ENCODE measurements at regions not wholly inside any gene's neighbourhood (a gene's known extent, or its start where the extent isn't known, plus 50 kb on each side); places are given as distances from the start of the nearest gene placed in this dataset.

DNA sequence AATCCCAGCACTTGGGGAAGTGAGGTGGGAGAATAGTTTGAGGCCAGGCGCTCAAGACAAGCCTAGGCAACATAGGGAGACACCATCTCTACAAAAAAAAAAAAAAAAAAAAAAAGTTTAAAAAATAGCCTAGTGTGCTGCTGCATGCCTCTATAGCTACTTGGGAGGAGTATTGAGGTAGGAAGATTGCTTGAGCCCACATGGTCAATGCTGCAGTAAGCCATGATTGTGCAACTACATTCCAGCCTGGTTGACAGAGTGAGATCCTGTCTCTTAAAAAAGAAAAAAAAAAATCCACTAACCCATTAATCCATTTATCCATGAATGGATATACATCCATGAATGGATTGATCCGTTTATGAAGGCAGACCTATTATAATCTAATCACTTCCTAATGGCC lies 1064.6 kb upstream of the EYS start:
- FAIRE-seq (no peak), ATAC-seq (no peak), DNase-seq (ENCODE audit: extremely low read depth in 1 of 4, low spot score in 3 of 4) (no peak)
- no TSS peak for BruUV-seq (replicated peaks)
- no peaks in the 10 kb centered on the region for H3K27me3 ChIP-seq (ENCODE audit: control insufficient read depth in 2 of 2, insufficient read depth in 2 of 2, low read length in 2 of 2)
- no peak overlapping the region for H3K4me2 ChIP-seq (ENCODE audit: insufficient read depth, low read length)
- H3K9me3 ChIP-seq (replicated peaks; ENCODE audit: control insufficient read depth, insufficient read depth, low read depth, low read length) = no peaks in the 10 kb centered on the region; the same call in 1 of the 2 replicates
- H3K4me1 ChIP-seq (replicated peaks in 1 of 2; ENCODE audit: control insufficient read depth in 2 of 2, insufficient read depth in 2 of 2, low read length in 2 of 2) = no peaks in the 10 kb centered on the region
- ChIA-PET POLR2A (no interaction called here), CTCF (ENCODE audit: low intra/inter-chr PET ratio) (no interaction called here)
- H3K9ac ChIP-seq (ENCODE audit: insufficient read depth in 1 of 2, low read depth in 2 of 2, low read length in 2 of 2) = no peak overlapping the region
- H4K20me1 ChIP-seq (replicated peaks; ENCODE audit: control insufficient read depth, insufficient read depth, low read length) = no peaks in the 10 kb centered on the region
- WGBS (ENCODE audit: insufficient coverage, low coverage, missing lambda C conversion rate) = 4% methylated on average over 2 of the region's 2 CpGs
- H3K9me1 ChIP-seq (ENCODE audit: control insufficient read depth, insufficient read depth, low read length) = no peaks in the 10 kb centered on the region
- no peaks in the 10 kb centered on the region for H3K36me3 ChIP-seq (ENCODE audit: control insufficient read depth, insufficient read depth, low read length)
- in situ Hi-C loops (cut with MboI) (no loop called here), intact Hi-C loops (cut with micrococcal nuclease) (no loop called here)
- no peaks in the 10 kb centered on the region for H3K79me2 ChIP-seq (ENCODE audit: control insufficient read depth, insufficient read depth, low read length)
- H2AFZ ChIP-seq (ENCODE audit: low read depth, low read length) = no peak overlapping the region
- no peak overlapping the region for H3K27ac ChIP-seq (ENCODE audit: extremely low read depth, low read depth, low read length)
- H3K4me3 ChIP-seq = no peak overlapping the region
- no peak for TF ChIP-seq ZNF589 (CRISPR knock-in tag; IDR thresholded peaks at IDR 0.05; ENCODE audit: low read depth)
- TF ChIP-seq TARDBP (IDR thresholded peaks at IDR 0.05) = no peak
- TF ChIP-seq, protein P1, sequence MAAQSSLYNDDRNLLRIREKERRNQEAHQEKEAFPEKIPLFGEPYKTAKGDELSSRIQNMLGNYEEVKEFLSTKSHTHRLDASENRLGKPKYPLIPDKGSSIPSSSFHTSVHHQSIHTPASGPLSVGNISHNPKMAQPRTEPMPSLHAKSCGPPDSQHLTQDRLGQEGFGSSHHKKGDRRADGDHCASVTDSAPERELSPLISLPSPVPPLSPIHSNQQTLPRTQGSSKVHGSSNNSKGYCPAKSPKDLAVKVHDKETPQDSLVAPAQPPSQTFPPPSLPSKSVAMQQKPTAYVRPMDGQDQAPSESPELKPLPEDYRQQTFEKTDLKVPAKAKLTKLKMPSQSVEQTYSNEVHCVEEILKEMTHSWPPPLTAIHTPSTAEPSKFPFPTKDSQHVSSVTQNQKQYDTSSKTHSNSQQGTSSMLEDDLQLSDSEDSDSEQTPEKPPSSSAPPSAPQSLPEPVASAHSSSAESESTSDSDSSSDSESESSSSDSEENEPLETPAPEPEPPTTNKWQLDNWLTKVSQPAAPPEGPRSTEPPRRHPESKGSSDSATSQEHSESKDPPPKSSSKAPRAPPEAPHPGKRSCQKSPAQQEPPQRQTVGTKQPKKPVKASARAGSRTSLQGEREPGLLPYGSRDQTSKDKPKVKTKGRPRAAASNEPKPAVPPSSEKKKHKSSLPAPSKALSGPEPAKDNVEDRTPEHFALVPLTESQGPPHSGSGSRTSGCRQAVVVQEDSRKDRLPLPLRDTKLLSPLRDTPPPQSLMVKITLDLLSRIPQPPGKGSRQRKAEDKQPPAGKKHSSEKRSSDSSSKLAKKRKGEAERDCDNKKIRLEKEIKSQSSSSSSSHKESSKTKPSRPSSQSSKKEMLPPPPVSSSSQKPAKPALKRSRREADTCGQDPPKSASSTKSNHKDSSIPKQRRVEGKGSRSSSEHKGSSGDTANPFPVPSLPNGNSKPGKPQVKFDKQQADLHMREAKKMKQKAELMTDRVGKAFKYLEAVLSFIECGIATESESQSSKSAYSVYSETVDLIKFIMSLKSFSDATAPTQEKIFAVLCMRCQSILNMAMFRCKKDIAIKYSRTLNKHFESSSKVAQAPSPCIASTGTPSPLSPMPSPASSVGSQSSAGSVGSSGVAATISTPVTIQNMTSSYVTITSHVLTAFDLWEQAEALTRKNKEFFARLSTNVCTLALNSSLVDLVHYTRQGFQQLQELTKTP (IDR thresholded peaks at IDR 0.05; ENCODE audit: low read depth in 1 of 2, partially characterized antibody in 2 of 2) = no peak
- no peak for TF ChIP-seq TCF7L2 (IDR thresholded peaks at IDR 0.05; ENCODE audit: low read depth, low read length)
- TF ChIP-seq ZNF134 (CRISPR knock-in tag; conservative IDR thresholded peaks at IDR 0.05) = no peak
- no peak for TF ChIP-seq MED1 (CRISPR knock-in tag; IDR thresholded peaks at IDR 0.05; ENCODE audit: borderline replicate concordance)
- TF ChIP-seq KLF13 (tag; IDR thresholded peaks at IDR 0.05; ENCODE audit: borderline replicate concordance, low read depth) = no peak
- TF ChIP-seq NR3C1 (CRISPR knock-in tag; IDR thresholded peaks at IDR 0.05) = no peak
- TF ChIP-seq CREM (IDR thresholded peaks at IDR 0.05; ENCODE audit: low read depth) = no peak
- no peak for TF ChIP-seq SIN3B (IDR thresholded peaks at IDR 0.05; ENCODE audit: low read depth)
- TF ChIP-seq, protein P2, sequence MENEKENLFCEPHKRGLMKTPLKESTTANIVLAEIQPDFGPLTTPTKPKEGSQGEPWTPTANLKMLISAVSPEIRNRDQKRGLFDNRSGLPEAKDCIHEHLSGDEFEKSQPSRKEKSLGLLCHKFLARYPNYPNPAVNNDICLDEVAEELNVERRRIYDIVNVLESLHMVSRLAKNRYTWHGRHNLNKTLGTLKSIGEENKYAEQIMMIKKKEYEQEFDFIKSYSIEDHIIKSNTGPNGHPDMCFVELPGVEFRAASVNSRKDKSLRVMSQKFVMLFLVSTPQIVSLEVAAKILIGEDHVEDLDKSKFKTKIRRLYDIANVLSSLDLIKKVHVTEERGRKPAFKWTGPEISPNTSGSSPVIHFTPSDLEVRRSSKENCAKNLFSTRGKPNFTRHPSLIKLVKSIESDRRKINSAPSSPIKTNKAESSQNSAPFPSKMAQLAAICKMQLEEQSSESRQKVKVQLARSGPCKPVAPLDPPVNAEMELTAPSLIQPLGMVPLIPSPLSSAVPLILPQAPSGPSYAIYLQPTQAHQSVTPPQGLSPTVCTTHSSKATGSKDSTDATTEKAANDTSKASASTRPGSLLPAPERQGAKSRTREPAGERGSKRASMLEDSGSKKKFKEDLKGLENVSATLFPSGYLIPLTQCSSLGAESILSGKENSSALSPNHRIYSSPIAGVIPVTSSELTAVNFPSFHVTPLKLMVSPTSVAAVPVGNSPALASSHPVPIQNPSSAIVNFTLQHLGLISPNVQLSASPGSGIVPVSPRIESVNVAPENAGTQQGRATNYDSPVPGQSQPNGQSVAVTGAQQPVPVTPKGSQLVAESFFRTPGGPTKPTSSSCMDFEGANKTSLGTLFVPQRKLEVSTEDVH (IDR thresholded peaks at IDR 0.05; ENCODE audit: low read depth, partially characterized antibody) = no peak
- TF ChIP-seq COPS2 (conservative IDR thresholded peaks at IDR 0.05) = no peak
- TF ChIP-seq, protein P3, sequence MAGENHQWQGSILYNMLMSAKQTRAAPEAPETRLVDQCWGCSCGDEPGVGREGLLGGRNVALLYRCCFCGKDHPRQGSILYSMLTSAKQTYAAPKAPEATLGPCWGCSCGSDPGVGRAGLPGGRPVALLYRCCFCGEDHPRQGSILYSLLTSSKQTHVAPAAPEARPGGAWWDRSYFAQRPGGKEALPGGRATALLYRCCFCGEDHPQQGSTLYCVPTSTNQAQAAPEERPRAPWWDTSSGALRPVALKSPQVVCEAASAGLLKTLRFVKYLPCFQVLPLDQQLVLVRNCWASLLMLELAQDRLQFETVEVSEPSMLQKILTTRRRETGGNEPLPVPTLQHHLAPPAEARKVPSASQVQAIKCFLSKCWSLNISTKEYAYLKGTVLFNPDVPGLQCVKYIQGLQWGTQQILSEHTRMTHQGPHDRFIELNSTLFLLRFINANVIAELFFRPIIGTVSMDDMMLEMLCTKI (IDR thresholded peaks at IDR 0.05; ENCODE audit: partially characterized antibody) = no peak
- TF ChIP-seq FOXA1 (IDR thresholded peaks at IDR 0.05; ENCODE audit: borderline replicate concordance) = no peak
- no peak for TF ChIP-seq MCM2 (IDR thresholded peaks at IDR 0.05; ENCODE audit: low read depth)

All from K562 (cell line).